8988T (cell line): ENCODE measurements at regions not wholly inside any gene's neighbourhood (a gene's known extent, or its start where the extent isn't known, plus 50 kb on each side); places are given as distances from the start of the nearest gene placed in this dataset.
"Not testable (repeated sequence)": the region's sequence is repeated elsewhere in the genome, so short reads cannot be mapped to it uniquely, and the experiment has no call there.

Source experiments
- DNase-seq: peaks from one replicate; pipeline ENCODE4 v3.0.0; 2011

DNA sequence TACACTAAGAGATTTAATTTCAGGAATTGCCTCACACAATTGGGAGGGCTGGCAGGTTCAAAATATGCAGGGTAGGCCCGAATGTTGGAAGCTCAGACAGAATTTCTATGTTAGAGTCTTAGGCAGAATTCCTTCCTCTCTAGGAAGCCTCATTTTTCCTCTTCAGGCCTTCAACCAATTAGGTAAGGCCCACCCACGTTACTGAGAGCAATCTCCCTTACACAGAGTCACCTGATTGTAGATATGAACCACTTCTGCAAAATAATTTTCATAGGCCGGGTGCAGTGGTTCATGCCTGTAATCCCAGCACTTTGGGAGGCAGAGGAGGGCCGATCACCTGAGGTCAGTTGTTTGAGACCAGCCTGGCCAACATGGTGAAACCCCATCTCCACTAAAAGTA is 50.2 kb upstream of the HIVEP1 start:
- DNase-seq, result no peak

DNA sequence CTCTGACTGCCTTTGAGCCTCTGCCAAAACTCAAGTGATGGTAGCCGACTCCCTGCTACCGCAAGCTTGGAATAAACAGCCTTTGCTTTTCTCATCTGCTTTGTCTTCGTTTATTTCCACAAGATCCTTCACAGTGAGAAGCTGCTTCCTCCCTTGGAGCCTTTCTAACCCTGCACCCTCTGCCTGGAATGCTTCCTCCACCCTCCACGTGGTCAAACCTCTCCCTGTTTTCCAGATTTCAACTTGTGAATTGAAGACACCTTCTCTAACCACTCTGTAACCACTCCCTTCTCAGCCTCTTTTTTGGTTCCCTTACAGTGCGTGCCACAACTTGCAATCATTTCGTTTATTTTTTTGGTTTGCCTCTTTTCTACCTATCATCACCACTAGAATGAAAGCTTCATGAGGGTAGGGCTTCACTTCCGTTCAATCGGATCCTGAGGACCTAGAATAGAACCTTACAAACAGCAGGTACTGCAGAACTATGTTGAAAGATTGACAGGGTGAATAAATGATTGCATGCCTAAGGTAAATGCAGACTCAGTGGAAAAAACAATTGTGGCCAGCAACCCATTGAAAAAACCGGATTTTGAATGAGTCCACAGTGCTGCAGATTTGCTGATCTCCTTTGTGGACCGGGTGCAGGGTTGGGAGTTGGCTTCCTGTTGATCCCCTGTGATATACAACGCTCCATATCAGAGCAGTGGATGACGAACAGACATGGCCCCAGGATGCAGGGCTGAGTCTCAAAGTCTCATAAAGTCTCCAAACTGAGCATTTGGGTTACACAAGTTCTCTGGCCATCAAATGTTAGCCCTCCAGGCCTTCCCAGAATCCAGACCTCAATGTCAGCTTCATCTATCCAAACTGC is 51.0 kb upstream of the HIVEP1 start:
- no peak for DNase-seq

- DNase-seq, result no peak
Observed at GRCh38 chr6:11956781-11957180, 55.3 kb upstream of the HIVEP1 start.

DNA sequence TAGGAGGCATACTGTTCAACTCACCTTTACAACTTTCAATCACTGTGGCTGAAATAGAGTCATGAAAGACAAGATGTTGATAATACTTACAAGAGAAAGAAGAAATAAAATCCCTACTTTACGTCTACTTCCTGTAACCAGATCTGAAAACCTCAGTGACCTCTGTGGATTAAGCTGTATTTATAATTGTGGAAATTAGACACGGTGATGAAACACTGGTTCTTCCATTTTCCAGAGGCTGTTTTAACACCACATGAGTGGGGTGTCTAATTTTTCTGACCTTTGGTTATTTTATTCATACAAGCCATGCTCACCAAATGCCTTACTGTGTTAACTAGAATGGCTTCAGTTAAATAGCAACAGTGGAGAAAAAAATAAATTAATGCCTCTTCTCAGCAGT is 58.5 kb upstream of the HIVEP1 start:
- DNase-seq, result no peak

DNA sequence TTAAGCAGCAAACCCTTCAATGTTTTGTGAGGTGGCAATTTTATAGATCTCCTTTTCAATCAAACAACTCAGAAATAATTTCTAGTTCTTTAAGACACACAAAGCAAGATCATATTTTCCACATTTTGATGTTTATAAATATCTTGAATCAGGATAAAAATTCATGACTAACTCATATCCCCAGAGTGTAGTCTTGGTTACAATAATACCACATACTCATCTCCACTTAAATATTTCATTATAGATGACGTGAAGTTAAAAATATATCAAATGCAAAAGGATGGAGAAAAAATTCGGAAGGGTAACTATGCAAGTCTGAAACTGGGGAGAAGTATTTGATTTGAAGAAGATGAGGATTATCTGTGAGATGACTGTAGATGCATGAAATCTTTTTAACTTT is 59.8 kb upstream of the HIVEP1 start:
- DNase-seq, result no peak

DNA sequence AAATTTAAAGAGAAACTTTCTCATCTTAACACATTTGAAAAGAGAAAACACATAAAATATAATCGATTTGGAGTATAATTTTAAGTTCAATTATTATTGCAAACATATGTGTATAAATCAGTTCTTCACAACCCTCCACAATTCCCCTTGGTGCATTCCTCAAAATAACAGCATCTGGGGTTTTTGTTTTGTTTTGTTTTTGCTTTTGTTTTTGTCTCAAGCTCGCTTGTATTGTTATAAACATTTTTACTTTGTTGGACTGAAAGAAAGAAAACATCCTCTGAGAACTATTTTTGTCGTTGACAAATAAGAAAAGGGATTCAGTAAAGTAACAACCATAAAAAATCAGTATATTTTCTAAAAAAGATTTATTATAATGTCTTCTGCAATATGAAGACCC is 60.2 kb upstream of the HIVEP1 start:
- no peak for DNase-seq

GRCh38 chr6:11950109-11950508 is 62.0 kb upstream of the HIVEP1 start:
- no peak for DNase-seq

DNA sequence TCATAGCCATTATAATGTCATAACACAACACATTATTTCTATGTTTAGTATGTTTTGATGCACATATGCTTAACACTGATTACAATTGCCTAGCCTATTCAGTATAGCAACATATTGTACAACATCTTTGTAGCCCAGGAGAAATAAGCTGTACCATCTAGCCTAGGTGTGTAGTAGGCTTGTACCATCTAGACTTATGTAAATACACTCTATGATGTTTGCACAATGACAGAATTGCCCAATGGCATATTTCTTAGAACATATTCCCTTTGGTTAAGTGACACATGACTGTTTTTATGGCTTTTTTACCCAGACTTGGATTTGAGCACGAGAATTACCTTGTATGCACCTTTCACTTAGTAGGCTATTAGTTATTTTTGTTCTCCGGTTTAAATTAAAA is 64.5 kb upstream of the HIVEP1 start:
- no peak for DNase-seq

DNA sequence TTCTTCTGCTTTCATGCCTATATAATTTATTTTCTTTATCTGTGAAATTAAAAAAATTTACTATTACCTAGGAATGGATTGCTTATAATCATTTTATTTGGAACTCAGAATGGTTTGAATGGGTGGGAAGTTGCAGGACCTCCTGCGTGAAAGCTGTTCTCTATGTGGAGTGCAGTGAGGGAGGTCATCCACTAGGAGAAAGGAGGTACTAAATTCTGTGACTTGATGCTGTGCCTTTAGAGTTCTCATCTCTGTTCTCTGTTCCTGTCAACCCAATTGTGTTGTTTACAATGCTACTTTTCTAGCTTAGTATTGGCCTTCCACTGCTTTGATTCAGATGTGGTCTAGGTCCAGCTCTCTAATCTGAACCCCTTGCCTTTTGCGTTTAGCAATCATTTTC is 65.0 kb upstream of the HIVEP1 start:
- DNase-seq, result no peak

GRCh38 chr6:11944111-11944510 is 68.0 kb upstream of the HIVEP1 start:
- DNase-seq, result no peak

- DNase-seq, result no peak
Observed at GRCh38 chr6:11943060-11943459, 69.1 kb upstream of the HIVEP1 start.

DNA sequence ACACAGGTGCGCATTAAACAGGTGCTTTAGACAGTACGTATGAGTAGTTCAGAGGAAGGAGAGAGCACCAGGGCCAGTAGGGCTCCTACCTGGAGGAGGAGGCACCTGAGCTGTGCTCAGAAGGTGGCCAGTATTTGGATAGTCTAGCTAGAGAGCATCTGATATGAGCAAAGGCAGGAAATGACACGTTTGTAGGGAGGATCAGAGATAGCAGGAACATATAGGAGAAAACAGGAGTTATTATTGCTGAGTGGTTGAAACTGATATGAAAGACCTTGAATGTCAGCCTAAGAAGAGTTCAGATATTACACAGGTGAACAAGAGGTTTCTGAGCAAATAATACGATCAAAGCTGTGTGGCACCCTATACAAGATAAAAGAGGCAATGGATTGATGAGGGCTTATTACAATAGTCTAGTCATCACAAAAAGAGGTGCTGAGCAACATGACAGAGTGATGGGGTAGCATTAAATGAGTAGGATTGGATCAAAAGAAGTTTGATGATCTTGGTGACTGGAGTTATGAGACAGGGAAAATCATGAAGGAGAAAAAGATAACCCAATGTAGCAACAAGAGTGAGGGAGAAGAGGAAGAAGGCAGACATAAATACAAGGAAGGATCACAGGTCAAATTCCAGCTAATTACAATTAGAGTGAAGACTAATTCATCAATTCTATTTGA is 69.8 kb upstream of the HIVEP1 start:
- DNase-seq, result no peak

GRCh38 chr6:11940532-11941166 is 71.5 kb upstream of the HIVEP1 start:
- DNase-seq, result not testable (repeated sequence)

- DNase-seq, result no peak
Observed at GRCh38 chr6:11938285-11938890, 73.7 kb upstream of the HIVEP1 start.

GRCh38 chr6:11934638-11935037 is 77.5 kb upstream of the HIVEP1 start:
- no peak for DNase-seq

- DNase-seq, result not testable (repeated sequence)
Observed at GRCh38 chr6:11932892-11933291, 79.2 kb upstream of the HIVEP1 start.

- no peak for DNase-seq
Observed at GRCh38 chr6:11931296-11932035, 80.6 kb upstream of the HIVEP1 start.

- DNase-seq, result not testable (repeated sequence)
Observed at GRCh38 chr6:11930834-11931233, 81.3 kb upstream of the HIVEP1 start.

- no peak for DNase-seq
Observed at GRCh38 chr6:11930240-11930639, 81.9 kb upstream of the HIVEP1 start.

DNA sequence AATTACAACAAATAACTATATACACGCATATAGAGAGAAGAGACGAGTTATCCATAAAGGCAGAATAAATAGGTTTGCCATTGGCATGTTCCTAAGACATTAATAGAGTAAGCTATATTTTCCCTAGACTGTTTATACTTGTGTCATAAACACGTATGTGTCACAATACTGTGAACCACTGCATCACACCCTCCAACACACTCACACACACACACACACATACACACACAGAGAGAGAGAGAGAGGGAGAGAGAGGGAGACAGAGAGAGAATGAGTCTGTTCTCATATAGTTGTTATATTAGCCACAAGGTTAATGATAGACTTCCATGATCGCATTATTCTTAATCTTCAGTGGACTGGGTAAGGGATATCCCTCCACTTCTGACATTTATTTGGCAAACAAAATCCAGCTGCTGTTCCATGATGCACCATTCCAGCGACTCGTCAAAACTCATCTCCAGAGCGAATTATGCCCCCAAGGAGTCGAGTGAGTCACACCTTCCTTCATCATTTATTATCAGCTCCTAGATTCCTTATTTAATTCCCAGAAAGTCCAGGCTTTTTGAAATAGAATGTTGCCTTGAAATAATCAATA is 82.8 kb upstream of the HIVEP1 start:
- DNase-seq, result no peak

DNA sequence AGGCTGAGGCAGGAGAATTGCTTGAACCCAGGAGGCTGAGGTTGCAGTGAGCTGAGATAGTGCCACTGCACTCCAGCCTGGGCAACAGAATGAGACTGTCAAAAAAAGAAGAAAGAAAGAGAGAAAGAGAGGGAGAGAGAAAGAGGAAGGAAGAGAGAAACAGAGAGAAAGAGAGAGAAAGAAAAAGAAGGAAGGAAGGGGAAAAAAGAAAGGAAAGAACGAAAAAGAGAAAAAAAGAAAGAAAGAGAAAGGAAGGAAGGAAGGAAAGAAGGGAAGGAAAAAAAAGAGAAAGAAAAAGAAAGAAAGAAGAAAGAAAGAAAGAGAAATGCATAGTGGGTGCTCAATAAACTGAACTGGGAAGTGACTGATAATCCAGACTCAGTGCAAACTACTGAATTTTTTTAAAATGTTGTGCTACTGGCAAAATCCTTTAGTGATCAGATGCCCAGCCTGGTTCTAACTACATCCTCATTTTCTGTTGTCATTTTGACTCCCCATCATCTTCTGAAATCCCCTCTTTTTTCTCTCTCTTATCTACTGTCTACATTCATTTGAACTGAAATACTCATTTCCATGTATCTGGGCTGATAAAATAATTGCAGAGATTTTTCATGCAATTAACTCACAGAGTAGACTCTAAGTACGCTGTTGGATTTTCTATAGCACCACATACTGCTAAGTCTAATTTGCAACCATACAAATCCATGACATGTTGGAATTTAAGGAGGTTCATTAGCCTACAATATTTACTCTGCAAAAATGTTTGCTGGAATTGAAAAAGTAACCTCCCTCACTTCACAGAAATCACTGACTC is 85.3 kb upstream of the HIVEP1 start:
- no peak for DNase-seq

- no peak for DNase-seq
Observed at GRCh38 chr6:11925805-11926204, 86.3 kb upstream of the HIVEP1 start.
